Fibroblast of mammary gland (primary cell): ENCODE measurements at regions not wholly inside any gene's neighbourhood (a gene's known extent, or its start where the extent isn't known, plus 50 kb on each side); places are given as distances from the start of the nearest gene placed in this dataset.

Source experiments
- DNase-seq: peaks from one replicate; pipeline ENCODE4 v3.0.0-alpha.2; 2010; ENCODE audit warnings: low read depth
- H3K4me3 ChIP-seq: 2 replicates; pipeline ENCODE4 v1.5.1; 2011; ENCODE audit warnings: low read depth, mild to moderate bottlenecking, low read length, moderate library complexity; ENCODE audit not compliant: control insufficient read depth
- CTCF ChIP-seq: conservative IDR thresholded peaks from 2 replicates; pipeline ENCODE4 v1.5.1; 2011; ENCODE audit warnings: low read depth, low read length, inconsistent platforms; ENCODE audit not compliant: control insufficient read depth, insufficient read depth

DNA sequence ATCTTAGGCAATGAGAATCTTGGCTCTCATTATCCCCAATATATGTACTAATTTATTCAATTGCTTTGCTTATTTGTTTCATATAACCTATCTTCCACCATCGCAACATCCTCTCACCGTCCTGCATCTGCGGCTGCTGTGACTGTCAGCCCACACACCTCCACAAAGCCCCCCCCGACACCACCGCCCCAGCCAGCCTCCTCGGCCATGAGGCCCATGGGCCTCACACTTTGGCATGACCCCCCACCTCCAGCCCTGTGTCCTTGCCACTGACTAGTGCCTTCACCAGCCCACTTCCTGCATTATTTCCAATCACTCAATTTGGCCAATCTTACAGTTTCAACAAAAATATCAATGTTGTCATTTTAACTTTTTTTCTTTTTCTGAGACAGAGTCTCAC is 60.7 kb upstream of the TOX2 start:
- DNase-seq = no peak
- no peak overlapping the region for H3K4me3 ChIP-seq
- no peak for TF ChIP-seq CTCF

DNA sequence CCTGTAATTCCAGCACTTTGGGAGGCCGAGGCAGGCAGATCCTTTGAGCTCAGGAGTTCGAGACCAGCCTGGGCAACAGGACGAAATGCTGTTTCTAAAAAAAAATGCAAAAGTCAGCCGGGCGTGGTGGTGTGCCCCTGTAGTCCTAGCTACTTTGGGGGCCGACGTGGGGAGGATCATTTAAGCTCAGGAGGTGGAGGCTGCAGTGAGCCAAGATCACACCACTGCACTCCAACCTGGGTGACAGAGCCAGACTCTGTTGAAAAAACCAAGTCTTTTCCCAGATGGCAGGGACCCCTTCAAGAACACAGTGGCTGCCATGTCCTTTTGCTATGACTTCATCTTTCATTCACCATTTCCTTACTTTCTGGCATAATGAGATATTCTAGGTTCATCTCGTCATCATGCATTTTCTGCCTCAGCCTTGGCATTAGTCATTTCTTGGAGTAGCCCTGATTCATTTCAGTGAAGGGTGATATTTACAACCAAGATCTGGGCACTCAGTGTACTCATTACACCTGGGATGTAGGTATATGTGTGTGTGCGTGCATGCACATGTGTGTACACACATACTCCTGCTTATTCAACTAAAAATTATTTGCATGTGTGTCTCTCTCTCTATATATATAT is 61.4 kb upstream of the TOX2 start:
- TF ChIP-seq CTCF = no peak
- peak; percentile 74 for DNase-seq

DNA sequence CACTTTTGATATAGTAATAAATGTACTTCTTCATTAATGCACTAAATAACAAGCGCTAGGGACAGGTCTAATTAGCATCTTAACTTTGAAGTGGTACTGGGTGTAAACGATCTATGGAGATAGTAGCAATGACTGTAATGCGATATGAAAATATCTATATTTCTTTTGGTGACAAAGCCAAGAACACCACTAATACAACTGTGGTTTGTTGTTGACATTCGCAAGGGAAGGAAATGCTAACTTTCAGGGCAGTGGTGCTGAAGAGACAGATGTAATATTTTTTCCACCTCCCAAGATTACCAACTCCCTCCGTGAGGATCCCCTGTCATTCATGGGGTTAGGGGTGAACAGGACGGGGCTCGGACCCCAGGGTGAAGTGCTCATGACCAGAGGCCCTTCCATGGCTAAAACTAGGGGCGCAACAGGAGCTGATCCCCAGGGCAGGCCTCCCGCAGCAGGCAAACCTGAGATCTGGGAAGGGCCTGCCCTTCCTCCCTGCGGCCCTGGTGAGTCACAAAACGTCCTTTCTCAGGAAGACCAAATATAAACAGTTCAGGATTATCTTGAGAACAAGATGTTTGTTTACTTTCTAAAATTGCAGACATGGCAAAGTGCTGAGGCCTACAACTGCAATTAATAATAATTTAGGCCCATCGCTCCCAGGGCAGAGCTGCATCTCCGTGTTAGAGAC is 65.0 kb upstream of the TOX2 start:
- peak; percentile 76 for DNase-seq
- no peak overlapping the region for H3K4me3 ChIP-seq
- no peak for TF ChIP-seq CTCF

More for the DNA sequence above, 61.4 kb upstream of the TOX2 start:
- no peak overlapping the region for H3K4me3 ChIP-seq

DNA sequence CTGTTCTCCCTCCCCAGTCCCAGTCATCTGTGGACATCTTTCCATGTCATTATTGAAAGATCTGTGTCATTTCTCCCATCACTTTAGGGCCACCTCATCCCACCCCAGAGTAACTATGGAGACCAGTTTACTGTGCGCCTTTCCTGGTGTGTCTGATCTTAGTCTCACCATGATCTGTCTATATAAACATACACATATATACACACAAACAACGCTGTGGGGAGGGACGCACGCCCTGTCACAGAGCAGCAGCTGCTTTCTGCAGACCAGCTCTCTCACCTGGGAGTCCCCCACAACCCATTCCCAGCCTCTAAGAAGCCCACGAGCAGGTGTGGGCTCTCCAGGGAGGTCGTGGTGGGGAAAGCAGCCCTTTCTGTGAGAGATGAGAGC is 68.1 kb upstream of the TOX2 start:
- DNase-seq = no peak
- H3K4me3 ChIP-seq = no peak overlapping the region
- TF ChIP-seq CTCF = no peak

GRCh38 chr20:43844778-43845614 is 69.7 kb upstream of the TOX2 start:
- peak; percentile 39 for TF ChIP-seq CTCF
- peak; percentile 97 for DNase-seq

GRCh38 chr20:43843965-43844660 is 70.5 kb upstream of the TOX2 start:
- no peak for DNase-seq
- TF ChIP-seq CTCF = no peak
- H3K4me3 ChIP-seq = no peak overlapping the region

More at GRCh38 chr20:43844778-43845614, 69.7 kb upstream of the TOX2 start:
- no peak overlapping the region for H3K4me3 ChIP-seq
